ENCODE measurements at regions not wholly inside any gene's neighbourhood (a gene's known extent, or its start where the extent isn't known, plus 50 kb on each side); places are given as distances from the start of the nearest gene placed in this dataset.

GRCh38 chr2:64831134-64831976 lies 157.8 kb upstream of the SLC1A4 start (continued):
- peak; percentile 94; the same call in 1 of the 2 replicates for TF ChIP-seq ZBED4 (CRISPR knock-in tag; IDR thresholded peaks at IDR 0.05; ENCODE audit: borderline replicate concordance)
- no peak for TF ChIP-seq CEBPB (IDR thresholded peaks at IDR 0.05; ENCODE audit: borderline replicate concordance, low read depth, low read length)
- peak; percentile 68; the same call in 1 of the 2 replicates for TF ChIP-seq ZNF598 (CRISPR knock-in tag; IDR thresholded peaks at IDR 0.05; ENCODE audit: borderline replicate concordance)
- TF ChIP-seq THAP7 (CRISPR knock-in tag; IDR thresholded peaks at IDR 0.05) = peak; percentile 96; the same call in 1 of the 2 replicates
- no peak for TF ChIP-seq ZNF629 (CRISPR knock-in tag; conservative IDR thresholded peaks at IDR 0.05)
- peak; percentile 57; the same call in 1 of the 2 replicates for TF ChIP-seq ESRRA (CRISPR knock-in tag; IDR thresholded peaks at IDR 0.05; ENCODE audit: low read depth)
- TF ChIP-seq CREBL2 (CRISPR knock-in tag; IDR thresholded peaks at IDR 0.05; ENCODE audit: borderline replicate concordance) = 0 out of 2 replicates have a peak, but pooled peaks have one; percentile 11
- 0 out of 2 replicates have a peak, but pooled peaks have one; percentile 49 for TF ChIP-seq TSC22D2 (CRISPR knock-in tag; IDR thresholded peaks at IDR 0.05; ENCODE audit: borderline replicate concordance)
- TF ChIP-seq TRAFD1 (CRISPR knock-in tag; IDR thresholded peaks at IDR 0.05; ENCODE audit: borderline replicate concordance) = no peak; the same call in 1 of the 2 replicates
- TF ChIP-seq PAWR (CRISPR knock-in tag; IDR thresholded peaks at IDR 0.05; ENCODE audit: borderline replicate concordance) = no peak
- no peak for TF ChIP-seq TCF12 (IDR thresholded peaks at IDR 0.05)
- 0 out of 2 replicates have a peak, but pooled peaks have one; percentile 58 for TF ChIP-seq TCF12 (CRISPR knock-in tag; IDR thresholded peaks at IDR 0.05)
- peak; percentile 74 for TF ChIP-seq MLX (CRISPR knock-in tag; IDR thresholded peaks at IDR 0.05)
- no peak for TF ChIP-seq NCOA5 (CRISPR knock-in tag; IDR thresholded peaks at IDR 0.05)
- peak; percentile 84; the same call in 1 of the 2 replicates for TF ChIP-seq ZNF75D (CRISPR knock-in tag; IDR thresholded peaks at IDR 0.05; ENCODE audit: borderline replicate concordance)
- TF ChIP-seq KMT2A (CRISPR knock-in tag; IDR thresholded peaks at IDR 0.05) = no peak
- TF ChIP-seq NR0B2 (CRISPR knock-in tag; IDR thresholded peaks at IDR 0.05) = no peak; the same call in 1 of the 2 replicates

Data from HepG2 (cell line).